ENCODE measurements at regions not wholly inside any gene's neighbourhood (a gene's known extent, or its start where the extent isn't known, plus 50 kb on each side); places are given as distances from the start of the nearest gene placed in this dataset.

DNA sequence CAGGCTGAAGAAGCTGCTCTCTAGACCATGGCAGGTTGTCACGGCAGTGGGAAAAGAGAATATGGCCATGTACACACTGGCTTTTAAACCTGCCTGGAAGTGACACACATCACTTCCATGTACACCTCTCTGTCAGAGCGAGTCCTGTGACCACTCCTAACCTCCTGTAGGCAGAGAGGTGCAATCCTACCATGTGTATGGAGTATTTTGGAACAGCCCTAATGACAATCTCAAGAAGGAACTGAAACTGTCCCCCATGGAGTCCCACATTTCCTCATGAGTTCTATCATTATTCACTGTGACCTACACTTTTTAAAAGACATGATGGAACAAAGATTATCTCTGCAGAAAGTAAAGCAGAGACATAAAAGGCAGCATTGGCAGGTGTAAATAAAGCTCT lies 153.4 kb upstream of the PFN2 start:
- TF ChIP-seq, protein P1, sequence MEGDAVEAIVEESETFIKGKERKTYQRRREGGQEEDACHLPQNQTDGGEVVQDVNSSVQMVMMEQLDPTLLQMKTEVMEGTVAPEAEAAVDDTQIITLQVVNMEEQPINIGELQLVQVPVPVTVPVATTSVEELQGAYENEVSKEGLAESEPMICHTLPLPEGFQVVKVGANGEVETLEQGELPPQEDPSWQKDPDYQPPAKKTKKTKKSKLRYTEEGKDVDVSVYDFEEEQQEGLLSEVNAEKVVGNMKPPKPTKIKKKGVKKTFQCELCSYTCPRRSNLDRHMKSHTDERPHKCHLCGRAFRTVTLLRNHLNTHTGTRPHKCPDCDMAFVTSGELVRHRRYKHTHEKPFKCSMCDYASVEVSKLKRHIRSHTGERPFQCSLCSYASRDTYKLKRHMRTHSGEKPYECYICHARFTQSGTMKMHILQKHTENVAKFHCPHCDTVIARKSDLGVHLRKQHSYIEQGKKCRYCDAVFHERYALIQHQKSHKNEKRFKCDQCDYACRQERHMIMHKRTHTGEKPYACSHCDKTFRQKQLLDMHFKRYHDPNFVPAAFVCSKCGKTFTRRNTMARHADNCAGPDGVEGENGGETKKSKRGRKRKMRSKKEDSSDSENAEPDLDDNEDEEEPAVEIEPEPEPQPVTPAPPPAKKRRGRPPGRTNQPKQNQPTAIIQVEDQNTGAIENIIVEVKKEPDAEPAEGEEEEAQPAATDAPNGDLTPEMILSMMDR (IDR thresholded peaks at IDR 0.05; ENCODE audit: control extremely low read depth in 1 of 3, insufficient read depth in 1 of 3, low read depth in 1 of 3, low read length in 3 of 3): no peak
- TF ChIP-seq SP1 (IDR thresholded peaks at IDR 0.05; ENCODE audit: low read depth, low read length): no peak
- TF ChIP-seq EZH2 (IDR thresholded peaks at IDR 0.05; ENCODE audit: low read depth, low read length, severe bottlenecking): no peak
- no peak for TF ChIP-seq POLR2A (IDR thresholded peaks at IDR 0.05; ENCODE audit: control extremely low read depth in 1 of 2, low read depth in 2 of 2, low read length in 2 of 2)
- no peak for TF ChIP-seq CHD2 (IDR thresholded peaks at IDR 0.05; ENCODE audit: low read length)
- TF ChIP-seq KDM5A (IDR thresholded peaks at IDR 0.05; ENCODE audit: low read length): no peak
- TF ChIP-seq RAD21 (IDR thresholded peaks at IDR 0.05 in 1 of 2, conservative IDR thresholded peaks at IDR 0.05 in 1 of 2; ENCODE audit: low read depth in 2 of 2, low read length in 2 of 2): no peak
- TF ChIP-seq, protein P2, sequence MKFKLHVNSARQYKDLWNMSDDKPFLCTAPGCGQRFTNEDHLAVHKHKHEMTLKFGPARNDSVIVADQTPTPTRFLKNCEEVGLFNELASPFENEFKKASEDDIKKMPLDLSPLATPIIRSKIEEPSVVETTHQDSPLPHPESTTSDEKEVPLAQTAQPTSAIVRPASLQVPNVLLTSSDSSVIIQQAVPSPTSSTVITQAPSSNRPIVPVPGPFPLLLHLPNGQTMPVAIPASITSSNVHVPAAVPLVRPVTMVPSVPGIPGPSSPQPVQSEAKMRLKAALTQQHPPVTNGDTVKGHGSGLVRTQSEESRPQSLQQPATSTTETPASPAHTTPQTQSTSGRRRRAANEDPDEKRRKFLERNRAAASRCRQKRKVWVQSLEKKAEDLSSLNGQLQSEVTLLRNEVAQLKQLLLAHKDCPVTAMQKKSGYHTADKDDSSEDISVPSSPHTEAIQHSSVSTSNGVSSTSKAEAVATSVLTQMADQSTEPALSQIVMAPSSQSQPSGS (IDR thresholded peaks at IDR 0.05; ENCODE audit: low read length): no peak
- no peak for TF ChIP-seq ASH2L (IDR thresholded peaks at IDR 0.05; ENCODE audit: low read length)
- no peak for TF ChIP-seq MAFK (IDR thresholded peaks at IDR 0.05; ENCODE audit: low read depth, low read length)
